Endothelial cell of umbilical vein (primary cell): ENCODE measurements at regions not wholly inside any gene's neighbourhood (a gene's known extent, or its start where the extent isn't known, plus 50 kb on each side); places are given as distances from the start of the nearest gene placed in this dataset.

Source experiments
- MYC ChIP-seq: IDR thresholded peaks from one replicate; pipeline ENCODE4 v1.6.1; 2011; ENCODE audit warnings: mild to moderate bottlenecking, low read depth, low read length
- POLR2A ChIP-seq: IDR thresholded peaks from 2 replicates; pipeline ENCODE4 v1.6.1; 2012; ENCODE audit warnings: low read depth, mild to moderate bottlenecking, control low read depth, low read length
- TF ChIP-seq, protein P1 (sequence below), 2 donors: IDR thresholded peaks; 1 replicate in 1 of 2; 2 replicates in 1 of 2; pipeline ENCODE4 v1.5.1; 2011; ENCODE audit warnings: low read length in 2 of 2, mild to moderate bottlenecking in 2 of 2, moderate library complexity in 2 of 2, control low read depth in 1 of 2, inconsistent platforms in 1 of 2, low read depth in 1 of 2; ENCODE audit not compliant: insufficient read depth in 1 of 2; ENCODE audit errors: extremely low read depth in 1 of 2

- TF ChIP-seq, protein P1, sequence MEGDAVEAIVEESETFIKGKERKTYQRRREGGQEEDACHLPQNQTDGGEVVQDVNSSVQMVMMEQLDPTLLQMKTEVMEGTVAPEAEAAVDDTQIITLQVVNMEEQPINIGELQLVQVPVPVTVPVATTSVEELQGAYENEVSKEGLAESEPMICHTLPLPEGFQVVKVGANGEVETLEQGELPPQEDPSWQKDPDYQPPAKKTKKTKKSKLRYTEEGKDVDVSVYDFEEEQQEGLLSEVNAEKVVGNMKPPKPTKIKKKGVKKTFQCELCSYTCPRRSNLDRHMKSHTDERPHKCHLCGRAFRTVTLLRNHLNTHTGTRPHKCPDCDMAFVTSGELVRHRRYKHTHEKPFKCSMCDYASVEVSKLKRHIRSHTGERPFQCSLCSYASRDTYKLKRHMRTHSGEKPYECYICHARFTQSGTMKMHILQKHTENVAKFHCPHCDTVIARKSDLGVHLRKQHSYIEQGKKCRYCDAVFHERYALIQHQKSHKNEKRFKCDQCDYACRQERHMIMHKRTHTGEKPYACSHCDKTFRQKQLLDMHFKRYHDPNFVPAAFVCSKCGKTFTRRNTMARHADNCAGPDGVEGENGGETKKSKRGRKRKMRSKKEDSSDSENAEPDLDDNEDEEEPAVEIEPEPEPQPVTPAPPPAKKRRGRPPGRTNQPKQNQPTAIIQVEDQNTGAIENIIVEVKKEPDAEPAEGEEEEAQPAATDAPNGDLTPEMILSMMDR (IDR thresholded peaks at IDR 0.05; ENCODE audit: extremely low read depth in 1 of 2, insufficient read depth in 1 of 2, low read depth in 1 of 2, low read length in 2 of 2), result no peak
- no peak for TF ChIP-seq POLR2A
- no peak for TF ChIP-seq MYC
Observed at GRCh38 chr4:180557348-180557747, 1685.9 kb upstream of the TENM3 start.
